SH-SY5Y (cell line): ENCODE measurements at regions not wholly inside any gene's neighbourhood (a gene's known extent, or its start where the extent isn't known, plus 50 kb on each side); places are given as distances from the start of the nearest gene placed in this dataset.

ENCODE experiments used
- GATA2 ChIP-seq: IDR thresholded peaks from 2 replicates; pipeline ENCODE4 v1.6.1; 2011; ENCODE audit warnings: mild to moderate bottlenecking, low read depth, low read length
- GATA3 ChIP-seq: IDR thresholded peaks from 2 replicates; pipeline ENCODE4 v1.6.1; 2011; ENCODE audit warnings: low read depth, mild to moderate bottlenecking, low read length, moderate library complexity

DNA sequence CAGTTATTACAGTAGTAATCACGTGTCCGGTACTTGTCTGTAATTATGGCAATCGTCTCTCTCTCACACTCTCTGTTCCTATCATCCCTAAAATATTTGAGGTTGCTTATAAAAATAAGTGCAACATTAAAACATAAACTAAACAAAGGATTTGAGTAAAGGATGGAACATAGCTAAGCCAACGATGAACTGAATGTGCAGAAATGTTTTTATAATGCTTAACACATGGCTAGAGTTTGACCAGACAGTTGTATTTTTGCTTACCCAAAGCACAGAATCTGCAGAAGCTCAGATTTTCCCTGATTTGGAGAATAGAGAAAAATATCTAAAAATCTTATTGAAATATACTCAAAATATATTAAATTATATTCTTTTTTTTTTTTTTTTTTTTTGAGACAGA lies 1030.9 kb downstream of the NAALADL2 start:
- TF ChIP-seq GATA3 = no peak
- TF ChIP-seq GATA2 = no peak
